Loucy (cell line): ENCODE measurements at regions not wholly inside any gene's neighbourhood (a gene's known extent, or its start where the extent isn't known, plus 50 kb on each side); places are given as distances from the start of the nearest gene placed in this dataset.

ENCODE experiments used
- H2AFZ ChIP-seq: fragments of 200-600 bp; sonication (generic); 2 replicates; pipeline ENCODE4 v1.6.0; 2016; ENCODE audit warnings: antibody characterized with exemption, mild to moderate bottlenecking, low read length, moderate library complexity
- H3F3A ChIP-seq: fragments of 200-600 bp; 2 replicates; pipeline ENCODE4 v1.6.0; 2016; ENCODE audit warnings: antibody characterized with exemption, low read depth, mild to moderate bottlenecking
- H3K27me3 ChIP-seq: fragments of 200-600 bp; sonication (generic); 2 replicates; pipeline ENCODE4 v1.6.1; 2014; ENCODE audit warnings: low read length, mild to moderate bottlenecking; ENCODE audit not compliant: insufficient read depth, poor library complexity, severe bottlenecking
- H3K36me3 ChIP-seq: fragments of 200-600 bp; sonication (generic); 2 replicates; pipeline ENCODE4 v1.6.1; 2016; ENCODE audit warnings: low read length; ENCODE audit not compliant: insufficient read depth
- H3K4me1 ChIP-seq: fragments of 200-600 bp; sonication (generic); 2 replicates; pipeline ENCODE4 v1.5.1; 2014; ENCODE audit warnings: low read length, mild to moderate bottlenecking; ENCODE audit not compliant: insufficient read depth, poor library complexity, severe bottlenecking
- H3K4me2 ChIP-seq: fragments of 200-600 bp; sonication (generic); 2 replicates; pipeline ENCODE4 v1.6.0; 2014; ENCODE audit warnings: antibody characterized with exemption, low read length, low read depth, mild to moderate bottlenecking; ENCODE audit not compliant: poor library complexity, severe bottlenecking
- H3K4me3 ChIP-seq: fragments of 200-600 bp; sonication (generic); 2 replicates; pipeline ENCODE4 v1.5.1; 2014; ENCODE audit warnings: low read length, mild to moderate bottlenecking, mixed read lengths; ENCODE audit not compliant: poor library complexity, severe bottlenecking
- H3K79me2 ChIP-seq: fragments of 200-600 bp; sonication (generic); 2 replicates; pipeline ENCODE4 v1.6.1; 2014; ENCODE audit warnings: low read length; ENCODE audit not compliant: insufficient read depth
- H3K9ac ChIP-seq: fragments of 200-600 bp; sonication (generic); 2 replicates; pipeline ENCODE4 v1.6.0; 2014; ENCODE audit warnings: mild to moderate bottlenecking, low read depth, low read length, moderate library complexity; ENCODE audit not compliant: poor library complexity, severe bottlenecking
- H3K9me2 ChIP-seq: fragments of 200-600 bp; sonication (generic); replicated peaks from 2 replicates; pipeline ENCODE4 v1.6.1; 2016; ENCODE audit warnings: low read depth, low read length, mixed read lengths
- H3K9me3 ChIP-seq: fragments of 200-600 bp; sonication (generic); 2 replicates; pipeline ENCODE4 v1.6.1; 2014; ENCODE audit warnings: mild to moderate bottlenecking, antibody characterized with exemption, low read length, low read depth; ENCODE audit not compliant: insufficient read depth
- H4K20me1 ChIP-seq: fragments of 200-600 bp; sonication (generic); 2 replicates; pipeline ENCODE4 v1.6.0; 2014; ENCODE audit warnings: antibody characterized with exemption, low read length, mild to moderate bottlenecking; ENCODE audit not compliant: insufficient read depth, poor library complexity, severe bottlenecking
- EZH2phosphoT487 ChIP-seq: fragments of 200-600 bp; IDR thresholded peaks from 2 replicates; pipeline ENCODE4 v1.6.1; 2018; ENCODE audit warnings: antibody characterized with exemption, mild to moderate bottlenecking, moderate library complexity, borderline replicate concordance
- TF ChIP-seq, protein P1 (sequence below): fragments of 200-600 bp; sonication (generic); conservative IDR thresholded peaks from 2 replicates; pipeline ENCODE4 v1.5.1; 2014; ENCODE audit warnings: mild to moderate bottlenecking, antibody characterized with exemption, low read length

GRCh38 chr15:31457631-31458526 lies 131.2 kb downstream of the KLF13 start:
- no peak overlapping the region for H3K9ac ChIP-seq
- no peaks in the 10 kb centered on the region for H3K79me2 ChIP-seq
- TF ChIP-seq, protein P1, sequence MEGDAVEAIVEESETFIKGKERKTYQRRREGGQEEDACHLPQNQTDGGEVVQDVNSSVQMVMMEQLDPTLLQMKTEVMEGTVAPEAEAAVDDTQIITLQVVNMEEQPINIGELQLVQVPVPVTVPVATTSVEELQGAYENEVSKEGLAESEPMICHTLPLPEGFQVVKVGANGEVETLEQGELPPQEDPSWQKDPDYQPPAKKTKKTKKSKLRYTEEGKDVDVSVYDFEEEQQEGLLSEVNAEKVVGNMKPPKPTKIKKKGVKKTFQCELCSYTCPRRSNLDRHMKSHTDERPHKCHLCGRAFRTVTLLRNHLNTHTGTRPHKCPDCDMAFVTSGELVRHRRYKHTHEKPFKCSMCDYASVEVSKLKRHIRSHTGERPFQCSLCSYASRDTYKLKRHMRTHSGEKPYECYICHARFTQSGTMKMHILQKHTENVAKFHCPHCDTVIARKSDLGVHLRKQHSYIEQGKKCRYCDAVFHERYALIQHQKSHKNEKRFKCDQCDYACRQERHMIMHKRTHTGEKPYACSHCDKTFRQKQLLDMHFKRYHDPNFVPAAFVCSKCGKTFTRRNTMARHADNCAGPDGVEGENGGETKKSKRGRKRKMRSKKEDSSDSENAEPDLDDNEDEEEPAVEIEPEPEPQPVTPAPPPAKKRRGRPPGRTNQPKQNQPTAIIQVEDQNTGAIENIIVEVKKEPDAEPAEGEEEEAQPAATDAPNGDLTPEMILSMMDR = no peak
- TF ChIP-seq EZH2phosphoT487 = no peak
- H3K4me3 ChIP-seq = no peak overlapping the region
- H3K9me2 ChIP-seq = no peaks in the 10 kb centered on the region
- no peaks in the 10 kb centered on the region for H3K4me1 ChIP-seq
- H3K4me2 ChIP-seq = no peak overlapping the region
- no peaks in the 10 kb centered on the region for H3K27me3 ChIP-seq
- H3F3A ChIP-seq = no peaks in the 10 kb centered on the region
- H2AFZ ChIP-seq = no peak overlapping the region
- no peaks in the 10 kb centered on the region for H4K20me1 ChIP-seq
- no peaks in the 10 kb centered on the region for H3K9me3 ChIP-seq
- H3K36me3 ChIP-seq = no peaks in the 10 kb centered on the region

DNA sequence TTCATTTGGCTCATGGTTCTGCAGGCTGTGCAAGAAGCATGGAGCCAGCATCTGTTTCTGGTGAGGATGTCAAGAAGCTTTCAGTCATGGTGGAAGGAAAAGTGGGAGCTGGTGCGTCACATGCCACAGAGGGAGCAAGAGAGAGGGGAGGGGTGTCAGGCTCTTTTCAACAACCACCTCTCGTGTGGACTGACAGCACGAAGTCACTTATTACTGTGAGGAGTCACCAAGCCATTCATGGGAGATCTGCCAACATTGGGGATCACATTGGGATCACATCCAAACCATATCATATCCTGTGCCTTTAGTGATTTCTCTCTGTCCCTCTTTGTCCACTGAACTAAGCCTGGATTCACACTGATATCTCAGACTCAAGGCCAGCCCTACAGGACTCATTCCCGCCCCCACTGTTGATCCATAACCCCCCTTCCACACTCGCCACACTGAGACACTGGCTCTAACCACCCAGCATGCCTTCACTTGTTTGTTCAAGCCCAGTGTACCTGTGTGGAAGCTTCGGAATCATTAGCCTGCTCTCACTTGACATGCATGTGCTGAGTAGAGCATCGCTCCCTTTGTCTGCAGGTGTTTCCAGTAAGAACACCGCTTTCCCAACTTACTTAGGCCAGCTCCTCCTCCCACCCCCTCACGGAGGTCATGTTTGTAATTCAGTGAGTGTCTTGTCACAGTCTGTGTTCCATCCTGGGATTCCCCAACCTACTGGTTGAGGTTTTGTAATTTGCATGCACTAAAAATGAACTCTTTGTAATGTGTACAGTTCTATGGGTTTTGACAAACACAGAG lies 132.2 kb downstream of the KLF13 start:
- H3K9me3 ChIP-seq = no peaks in the 10 kb centered on the region
- H2AFZ ChIP-seq = no peak overlapping the region
- H3K4me3 ChIP-seq = no peak overlapping the region
- H3K9ac ChIP-seq = no peak overlapping the region
- no peaks in the 10 kb centered on the region for H3K9me2 ChIP-seq
- no peaks in the 10 kb centered on the region for H4K20me1 ChIP-seq
- no peaks in the 10 kb centered on the region for H3K4me1 ChIP-seq
- H3K79me2 ChIP-seq = no peaks in the 10 kb centered on the region
- H3K4me2 ChIP-seq = no peak overlapping the region
- no peaks in the 10 kb centered on the region for H3K36me3 ChIP-seq
- H3K27me3 ChIP-seq = no peaks in the 10 kb centered on the region
- TF ChIP-seq, protein P1 = no peak
- TF ChIP-seq EZH2phosphoT487 = no peak
- H3F3A ChIP-seq = no peaks in the 10 kb centered on the region

DNA sequence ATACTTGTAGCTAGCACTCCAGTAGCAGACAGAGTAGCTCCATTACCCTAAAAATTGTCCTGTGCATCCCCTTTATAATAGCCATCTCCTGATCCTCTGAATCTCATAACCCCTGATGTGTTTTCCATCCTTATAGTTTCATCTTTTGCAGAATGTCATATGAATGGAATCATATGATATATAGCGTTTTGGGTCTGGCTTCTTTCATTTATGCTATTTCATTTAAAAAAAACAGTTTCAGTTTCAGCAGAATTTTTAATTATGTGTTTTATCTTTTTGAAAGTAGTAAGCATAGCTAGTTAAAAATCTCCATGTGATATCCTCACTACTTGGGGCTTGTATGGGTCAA lies 132.7 kb downstream of the KLF13 start:
- TF ChIP-seq, protein P1 = no peak
- TF ChIP-seq EZH2phosphoT487 = no peak
- Histone ChIP-seq H3F3A (no peaks in the 10 kb centered on the region), H3K9ac (no peak overlapping the region), H3K9me3 (no peaks in the 10 kb centered on the region), H3K79me2 (no peaks in the 10 kb centered on the region), H3K9me2 (no peaks in the 10 kb centered on the region), H2AFZ (no peak overlapping the region), H3K36me3 (no peaks in the 10 kb centered on the region), H3K4me1 (no peaks in the 10 kb centered on the region), H3K4me3 (no peak overlapping the region), H4K20me1 (no peaks in the 10 kb centered on the region), H3K27me3 (no peaks in the 10 kb centered on the region), H3K4me2 (no peak overlapping the region)
